H9 (cell line): ENCODE measurements at regions not wholly inside any gene's neighbourhood (a gene's known extent, or its start where the extent isn't known, plus 50 kb on each side); places are given as distances from the start of the nearest gene placed in this dataset.

Source experiments
- DNase-seq: peaks from one replicate; pipeline ENCODE4 v3.0.0-alpha.2; 2017
- H2AFZ ChIP-seq: one replicate; pipeline ENCODE4 v1.6.1; 2013; ENCODE audit warnings: mild to moderate bottlenecking, low read length, control low read depth, moderate library complexity
- H2AK5ac ChIP-seq: 2 replicates; pipeline ENCODE4 v1.6.1; 2013; ENCODE audit warnings: low read length, control low read depth, mixed read lengths; ENCODE audit not compliant: insufficient read length
- H2BK120ac ChIP-seq: one replicate; pipeline ENCODE4 v1.6.1; 2013; ENCODE audit warnings: low read depth, mild to moderate bottlenecking, low read length, control low read depth, inconsistent platforms; ENCODE audit not compliant: poor library complexity, severe bottlenecking
- H2BK12ac ChIP-seq: 2 replicates; pipeline ENCODE4 v1.6.1; 2013; ENCODE audit warnings: low read length, control low read depth, mixed read lengths, low read depth; ENCODE audit not compliant: insufficient read length
- H2BK15ac ChIP-seq: 2 replicates; pipeline ENCODE4 v1.6.1; 2013; ENCODE audit warnings: low read depth, low read length, control low read depth
- H2BK20ac ChIP-seq: one replicate; pipeline ENCODE4 v1.6.1; 2013; ENCODE audit warnings: low read depth, mild to moderate bottlenecking, low read length, control low read depth, inconsistent platforms; ENCODE audit not compliant: poor library complexity, severe bottlenecking
- H2BK5ac ChIP-seq: 2 replicates; pipeline ENCODE4 v1.6.1; 2013; ENCODE audit warnings: low read length, control low read depth, mixed read lengths; ENCODE audit not compliant: insufficient read length
- H3K14ac ChIP-seq: 2 replicates; pipeline ENCODE4 v1.6.1; 2013; ENCODE audit warnings: low read length, control low read depth; ENCODE audit not compliant: insufficient read depth
- H3K18ac ChIP-seq: 2 replicates; pipeline ENCODE4 v1.6.1; 2013; ENCODE audit warnings: low read depth, mild to moderate bottlenecking, mixed read lengths, low read length, control low read depth; ENCODE audit not compliant: insufficient read length
- H3K23ac ChIP-seq: 2 replicates; pipeline ENCODE4 v1.6.1; 2013; ENCODE audit warnings: low read length, control low read depth, mixed read lengths, low read depth; ENCODE audit not compliant: insufficient read length
- H3K23me2 ChIP-seq: 2 replicates; pipeline ENCODE4 v1.6.1; 2013; ENCODE audit warnings: low read depth, mild to moderate bottlenecking, mixed read lengths, low read length, control low read depth; ENCODE audit not compliant: insufficient read length, poor library complexity, severe bottlenecking
- H3K27ac ChIP-seq: 2 replicates; pipeline ENCODE4 v1.5.1; 2013; ENCODE audit warnings: low read length, control low read depth, mixed read lengths, low read depth; ENCODE audit not compliant: insufficient read length
- H3K27me3 ChIP-seq: 2 replicates; pipeline ENCODE4 v1.6.1; 2013; ENCODE audit warnings: low read length, control low read depth, inconsistent platforms; ENCODE audit not compliant: insufficient read depth
- H3K4ac ChIP-seq: 2 replicates; pipeline ENCODE4 v1.6.1; 2013; ENCODE audit warnings: low read depth, mild to moderate bottlenecking, control low read depth, inconsistent platforms, low read length, moderate library complexity
- H3K4me1 ChIP-seq: 2 replicates; pipeline ENCODE4 v1.6.1; 2013; ENCODE audit warnings: low read length, control low read depth, inconsistent platforms; ENCODE audit not compliant: insufficient read depth
- H3K4me2 ChIP-seq: 2 replicates; pipeline ENCODE4 v1.6.1; 2013; ENCODE audit warnings: low read length, control low read depth, mixed read lengths; ENCODE audit not compliant: insufficient read length, insufficient read depth
- H3K56ac ChIP-seq: 2 replicates; pipeline ENCODE4 v1.6.1; 2013; ENCODE audit warnings: low read depth, mild to moderate bottlenecking, mixed read lengths, low read length, control low read depth; ENCODE audit not compliant: insufficient read length
- H3K79me1 ChIP-seq: 2 replicates; pipeline ENCODE4 v1.6.1; 2013; ENCODE audit warnings: low read depth, mild to moderate bottlenecking, moderate library complexity, low read length, control low read depth, inconsistent platforms; ENCODE audit not compliant: insufficient read depth, poor library complexity, severe bottlenecking
- H3K79me2 ChIP-seq: 2 replicates; pipeline ENCODE4 v1.6.1; 2013; ENCODE audit warnings: low read length, control low read depth, inconsistent platforms; ENCODE audit not compliant: insufficient read depth
- H3K9ac ChIP-seq: 2 replicates; pipeline ENCODE4 v1.6.1; 2013; ENCODE audit warnings: low read length, control low read depth, mixed read lengths; ENCODE audit not compliant: insufficient read length; ENCODE audit errors: extremely low read depth
- H3K9me3 ChIP-seq: one replicate; pipeline ENCODE4 v1.6.1; 2013; ENCODE audit warnings: low read depth, low read length, inconsistent platforms; ENCODE audit not compliant: control insufficient read depth
- H3T11ph ChIP-seq: one replicate; pipeline ENCODE4 v1.6.1; 2013; ENCODE audit warnings: mild to moderate bottlenecking, low read length, control low read depth, inconsistent platforms
- H4K20me1 ChIP-seq: one replicate; pipeline ENCODE4 v1.6.1; 2013; ENCODE audit not compliant: control insufficient read depth, insufficient read length, insufficient read depth
- H4K5ac ChIP-seq: 2 replicates; pipeline ENCODE4 v1.6.1; 2013; ENCODE audit warnings: low read depth, mild to moderate bottlenecking, mixed read lengths, low read length, control low read depth; ENCODE audit not compliant: insufficient read length
- H4K8ac ChIP-seq: replicated peaks from 2 replicates; pipeline ENCODE4 v1.6.1; 2013; ENCODE audit warnings: low read length, control low read depth, mixed read lengths, low read depth; ENCODE audit not compliant: insufficient read length
- H4K91ac ChIP-seq: 2 replicates; pipeline ENCODE4 v1.6.1; 2013; ENCODE audit warnings: low read depth, mild to moderate bottlenecking, moderate library complexity, mixed read lengths, low read length, control low read depth; ENCODE audit not compliant: insufficient read length
- H3K27ac Mint-ChIP-seq, 3 experiments: 2 replicates in 2 of 3; 3 replicates in 1 of 3; pipeline ENCODE4 v1.8.0; 2020 to 2021; ENCODE audit warnings: mixed read lengths in 3 of 3, mild to moderate bottlenecking in 1 of 3, moderate library complexity in 1 of 3
- H3K27me3 Mint-ChIP-seq: 2 replicates; pipeline ENCODE4 v1.8.0; 2021; ENCODE audit warnings: low read depth, mild to moderate bottlenecking, moderate library complexity, mixed read lengths
- H3K36me3 Mint-ChIP-seq, 3 experiments: 2 replicates in 2 of 3; 3 replicates in 1 of 3; pipeline ENCODE4 v1.8.0; 2020 to 2021; ENCODE audit warnings: low read depth in 3 of 3, mixed read lengths in 3 of 3; ENCODE audit not compliant: insufficient read depth in 1 of 3
- H3K4me1 Mint-ChIP-seq, 2 experiments: 2 replicates each; pipeline ENCODE4 v1.8.0; 2020; ENCODE audit warnings: mixed read lengths in 2 of 2
- H3K4me3 Mint-ChIP-seq, 2 experiments: 2 replicates in 1 of 2; 3 replicates in 1 of 2; pipeline ENCODE4 v1.8.0; 2020 to 2021; ENCODE audit warnings: mild to moderate bottlenecking in 2 of 2, mixed read lengths in 2 of 2, moderate library complexity in 1 of 2
- H3K9me3 Mint-ChIP-seq, 2 experiments: 2 replicates in 1 of 2; 3 replicates in 1 of 2; pipeline ENCODE4 v1.8.0; 2020; ENCODE audit warnings: mild to moderate bottlenecking in 2 of 2, mixed read lengths in 2 of 2, moderate library complexity in 1 of 2
- WGBS: extraction: QIAGEN DNeasy Blood & Tissue Kit; methylation state at CpG from one replicate; pipeline ENCODE4 v1.1.7; 2013; ENCODE audit warnings: missing lambda C conversion rate, low lambda C conversion rate, mixed read lengths; ENCODE audit not compliant: insufficient read length; ENCODE audit errors: extremely low coverage; 5-methylcytosine and 5-hydroxymethylcytosine counted together
- TF ChIP-seq, protein P1 (sequence below): fragments of 200-600 bp; sonication (generic); conservative IDR thresholded peaks from 3 replicates; pipeline ENCODE4 v1.8.0; 2021; ENCODE audit warnings: antibody characterized with exemption, mild to moderate bottlenecking

DNA sequence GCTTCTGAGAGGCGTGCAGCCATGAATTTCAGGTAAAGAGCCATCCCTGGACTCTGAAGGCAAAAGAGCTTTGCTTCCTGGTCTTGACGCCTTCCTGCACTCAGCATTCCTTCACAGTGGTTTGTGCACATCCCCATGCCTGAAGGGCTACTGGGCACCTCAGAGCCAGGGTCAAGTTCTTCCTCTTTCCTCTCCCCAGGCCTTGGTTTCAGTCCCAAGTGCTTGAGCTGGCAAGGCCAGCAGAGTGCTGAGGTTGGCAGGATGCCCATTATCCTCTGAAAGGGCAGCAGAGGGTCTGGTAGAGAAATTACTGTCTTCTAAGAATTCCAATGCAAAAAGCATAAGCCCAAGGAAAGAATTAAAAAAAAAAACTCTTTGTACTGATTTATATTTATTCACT, 1064.9 kb downstream of the TTLL7 start:
- Histone ChIP-seq H2BK15ac (no peak overlapping the region), H3K14ac (no peak overlapping the region), H3K9me3 (no peaks in the 10 kb centered on the region), H3K56ac (no peak overlapping the region), H2BK5ac (no peak overlapping the region), H3K23me2 (no peaks in the 10 kb centered on the region), H3K4ac (no peak overlapping the region), H2BK120ac (no peak overlapping the region), H3T11ph (no peak overlapping the region), H4K5ac (no peak overlapping the region), H2BK12ac (no peak overlapping the region), H3K9ac (no peak overlapping the region), H3K27me3 (no peaks in the 10 kb centered on the region), H3K18ac (no peak overlapping the region), H3K79me2 (no peaks in the 10 kb centered on the region), H2AK5ac (no peak overlapping the region), H3K27ac (no peak overlapping the region), H3K4me2 (no peak overlapping the region), H2AFZ (no peak overlapping the region), H4K20me1 (no peaks in the 10 kb centered on the region), H3K4me1 (no peaks in the 10 kb centered on the region), H4K8ac (no peak overlapping the region), H3K79me1 (no peaks in the 10 kb centered on the region), H3K23ac (no peak overlapping the region), H2BK20ac (no peak overlapping the region), H4K91ac (no peak overlapping the region)
- no peak overlapping the region for H3K4me3 Mint-ChIP-seq
- DNase-seq, result no peak
- WGBS, result no CpG with 5 or more reads among the region's 2 CpGs
- no peaks in the 10 kb centered on the region; a peak in 1 of 5 replicates for H3K9me3 Mint-ChIP-seq
- H3K27ac Mint-ChIP-seq, result no peak overlapping the region
- H3K4me1 Mint-ChIP-seq, result no peaks in the 10 kb centered on the region
- TF ChIP-seq, protein P1, sequence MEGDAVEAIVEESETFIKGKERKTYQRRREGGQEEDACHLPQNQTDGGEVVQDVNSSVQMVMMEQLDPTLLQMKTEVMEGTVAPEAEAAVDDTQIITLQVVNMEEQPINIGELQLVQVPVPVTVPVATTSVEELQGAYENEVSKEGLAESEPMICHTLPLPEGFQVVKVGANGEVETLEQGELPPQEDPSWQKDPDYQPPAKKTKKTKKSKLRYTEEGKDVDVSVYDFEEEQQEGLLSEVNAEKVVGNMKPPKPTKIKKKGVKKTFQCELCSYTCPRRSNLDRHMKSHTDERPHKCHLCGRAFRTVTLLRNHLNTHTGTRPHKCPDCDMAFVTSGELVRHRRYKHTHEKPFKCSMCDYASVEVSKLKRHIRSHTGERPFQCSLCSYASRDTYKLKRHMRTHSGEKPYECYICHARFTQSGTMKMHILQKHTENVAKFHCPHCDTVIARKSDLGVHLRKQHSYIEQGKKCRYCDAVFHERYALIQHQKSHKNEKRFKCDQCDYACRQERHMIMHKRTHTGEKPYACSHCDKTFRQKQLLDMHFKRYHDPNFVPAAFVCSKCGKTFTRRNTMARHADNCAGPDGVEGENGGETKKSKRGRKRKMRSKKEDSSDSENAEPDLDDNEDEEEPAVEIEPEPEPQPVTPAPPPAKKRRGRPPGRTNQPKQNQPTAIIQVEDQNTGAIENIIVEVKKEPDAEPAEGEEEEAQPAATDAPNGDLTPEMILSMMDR, result no peak
- H3K36me3 Mint-ChIP-seq, result no peaks in the 10 kb centered on the region
- H3K27me3 Mint-ChIP-seq, result no peaks in the 10 kb centered on the region
